Motor neuron (in vitro differentiated cells): ENCODE measurements at regions not wholly inside any gene's neighbourhood (a gene's known extent, or its start where the extent isn't known, plus 50 kb on each side); places are given as distances from the start of the nearest gene placed in this dataset.
"Not testable (repeated sequence)": the region's sequence is repeated elsewhere in the genome, so short reads cannot be mapped to it uniquely, and the experiment has no call there.

Experiments
- ATAC-seq, 8 experiments: fragments of 200-7000 bp; cut with Tn5 transposase; replicated peaks in 6 of 8; 2 replicates each; pipeline ENCODE4 v1.8.0; 2021; ENCODE audit warnings: mild to moderate bottlenecking in 8 of 8, moderate library complexity in 8 of 8
- H3K27ac ChIP-seq, 2 donors: fragments of 250-450 bp; sonication (Bioruptor Pico); 2 replicates each; pipeline ENCODE4 v1.9.0; 2021; ENCODE audit warnings: antibody characterized with exemption in 2 of 2, mild to moderate bottlenecking in 2 of 2, moderate library complexity in 1 of 2
- H3K4me1 ChIP-seq, 2 donors: fragments of 250-450 bp; sonication (Bioruptor Pico); replicated peaks in 1 of 2; 2 replicates each; pipeline ENCODE4 v1.6.1; 2021; ENCODE audit warnings: antibody characterized with exemption in 2 of 2, mild to moderate bottlenecking in 2 of 2, moderate library complexity in 1 of 2
- H3K4me3 ChIP-seq, 5 donors: fragments of 250-450 bp; sonication (Bioruptor Pico); 2 replicates each; pipeline ENCODE4 v1.9.0; 2021; ENCODE audit warnings: antibody characterized with exemption in 5 of 5, mild to moderate bottlenecking in 5 of 5, moderate library complexity in 4 of 5
- WGBS, 10 experiments: fragments of 450-650 bp; shearing (Covaris generic); methylation state at CpG; one replicate each; pipeline ENCODE4 v1.0.0; 2022; 5-methylcytosine and 5-hydroxymethylcytosine counted together
- in situ Hi-C, 9 experiments: fragments of 400-800 bp; cut with MboI; loops; one replicate each; pipeline ENCODE4 v1.15.0; 2021; ENCODE audit warnings: low sequenced_read_pairs in 9 of 9, low pct_unique_long_range_greater_than_20kb in 2 of 9; ENCODE audit not compliant: unreplicated experiment in 9 of 9

DNA sequence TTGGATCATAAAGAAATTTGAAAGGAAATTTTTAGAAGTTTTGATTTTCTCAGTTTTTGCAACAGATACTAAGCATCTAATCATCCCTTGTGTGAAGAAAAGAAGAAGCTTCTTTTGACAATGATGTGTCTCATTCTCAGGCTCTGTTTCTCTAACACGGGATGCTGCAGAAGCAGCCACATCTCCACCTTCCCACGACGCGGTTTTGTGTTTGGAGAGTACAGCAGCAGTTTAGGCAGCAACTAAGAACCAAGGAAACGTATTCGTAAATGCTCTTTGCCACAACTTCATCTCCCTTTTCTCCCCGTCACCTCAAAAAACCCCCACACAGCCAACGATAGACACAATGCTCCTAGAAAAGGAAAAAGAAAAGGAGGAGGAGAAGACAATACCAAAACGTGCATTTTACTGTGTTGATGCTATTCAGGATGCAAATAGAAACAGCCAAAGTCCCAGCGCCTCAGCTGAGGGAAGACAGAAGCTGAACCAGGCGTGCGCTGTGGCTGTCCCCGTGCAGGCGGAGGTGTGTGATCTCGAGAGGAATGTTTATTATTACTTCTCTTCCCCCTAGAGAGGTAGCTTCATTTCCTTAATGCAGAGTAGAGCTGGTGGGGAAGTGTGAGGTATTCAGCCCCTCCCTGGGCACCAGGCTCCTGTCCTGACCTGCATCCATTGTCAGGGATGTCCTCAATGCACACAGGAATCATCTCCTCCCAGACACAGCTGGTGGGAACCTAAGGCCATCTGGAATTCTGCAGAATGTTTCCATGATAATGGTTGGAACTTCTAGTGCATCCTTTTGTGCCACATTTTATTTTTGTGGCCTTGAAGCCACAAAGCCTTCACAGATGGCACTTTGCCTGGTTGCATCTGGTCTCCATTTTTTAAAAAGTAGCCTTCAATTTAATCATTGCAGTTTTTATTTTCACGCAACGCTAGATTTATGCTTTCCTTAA, 174.6 kb upstream of the KLF6 start:
- Histone ChIP-seq H3K27ac (no peak overlapping the region), H3K4me3 (no peak overlapping the region), H3K4me1 (peaks cover 8 to 12% of the 10 kb centered on the region in 2 donors)
- in situ Hi-C loops, result no loop called here
- WGBS, 10 experiments, result 13 to 100% (median 62%) methylated on average over 3 to 13 of the region's 17 CpGs; no CpG with 5 or more reads in 1 of the 10 experiments
- peak in 3 of 8 experiments; percentile 22 to 60 (median 56) for ATAC-seq

DNA sequence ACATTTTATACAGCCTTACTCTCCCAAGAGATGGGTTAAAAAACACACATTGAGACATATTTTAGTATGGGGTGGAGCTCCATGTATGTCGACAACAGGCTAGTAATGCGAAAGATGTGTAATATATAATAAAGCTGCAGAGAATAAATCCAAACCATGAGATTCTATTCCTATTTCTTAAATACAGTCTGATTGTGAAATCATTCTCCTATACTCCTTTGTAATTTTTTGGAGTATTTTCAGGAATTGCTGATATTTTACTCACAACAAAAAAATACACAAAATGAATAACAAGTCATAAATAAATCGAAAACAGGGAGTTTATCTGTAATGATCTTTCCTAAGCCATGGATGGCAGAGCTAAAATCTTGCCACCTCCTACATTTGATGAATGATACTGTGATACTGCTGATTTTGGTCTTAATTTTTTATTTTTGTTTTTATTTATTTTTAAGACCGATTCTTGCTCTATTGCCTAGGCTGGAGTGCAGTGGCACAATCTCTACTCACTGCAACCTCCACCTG, 173.5 kb upstream of the KLF6 start:
- in situ Hi-C loops, result no loop called here
- peaks cover 8 to 16% of the 10 kb centered on the region in 2 donors for H3K4me1 ChIP-seq
- ATAC-seq, result no peak
- 61 to 100% (median 90%) methylated on average over 1 to 4 of the region's 4 CpGs for whole genome bisulfite sequencing, 10 experiments
- no peak overlapping the region for H3K4me3 ChIP-seq
- H3K27ac ChIP-seq, result no peak overlapping the region

GRCh38 chr10:3955955-3956617, 171.1 kb upstream of the KLF6 start:
- WGBS, 10 experiments, result 17 to 90% (median 61%) methylated on average over 1 to 8 of the region's 13 CpGs; no CpG with 5 or more reads in 3 of the 10 experiments
- Histone ChIP-seq H3K4me1 (peaks cover 8 to 16% of the 10 kb centered on the region in 2 donors), H3K27ac (no peak overlapping the region), H3K4me3 (no peak overlapping the region)
- in situ Hi-C loops, result no loop called here
- peak in 5 of 8 experiments; percentile 22 to 73 (median 38) for ATAC-seq

GRCh38 chr10:3955493-3955892, 170.5 kb upstream of the KLF6 start:
- in situ Hi-C loops, result no loop called here
- Histone ChIP-seq H3K4me1 (peaks cover 8 to 11% of the 10 kb centered on the region in 2 donors), H3K27ac (no peak overlapping the region), H3K4me3 (no peak overlapping the region)
- WGBS, 10 experiments, result 31 to 100% (median 90%) methylated on average over 2 to 10 of the region's 13 CpGs; no CpG with 5 or more reads in 1 of the 10 experiments
- peak in 5 of 8 experiments; percentile 46 to 70 (median 56) for ATAC-seq

- no peak overlapping the region for H3K27ac ChIP-seq
- H3K4me1 ChIP-seq, result peaks cover 5 to 8% of the 10 kb centered on the region in 2 donors
- no peak for ATAC-seq
- in situ Hi-C loops, result no loop called here
- H3K4me3 ChIP-seq, result no peak overlapping the region
- WGBS, 10 experiments, result 50 to 100% (median 75%) methylated on average over 1 to 4 of the region's 4 CpGs
Measured at GRCh38 chr10:3954615-3955014, 169.6 kb upstream of the KLF6 start.

- not testable (repeated sequence) for ATAC-seq
Measured at GRCh38 chr10:3954007-3954406, 169.0 kb upstream of the KLF6 start.

DNA sequence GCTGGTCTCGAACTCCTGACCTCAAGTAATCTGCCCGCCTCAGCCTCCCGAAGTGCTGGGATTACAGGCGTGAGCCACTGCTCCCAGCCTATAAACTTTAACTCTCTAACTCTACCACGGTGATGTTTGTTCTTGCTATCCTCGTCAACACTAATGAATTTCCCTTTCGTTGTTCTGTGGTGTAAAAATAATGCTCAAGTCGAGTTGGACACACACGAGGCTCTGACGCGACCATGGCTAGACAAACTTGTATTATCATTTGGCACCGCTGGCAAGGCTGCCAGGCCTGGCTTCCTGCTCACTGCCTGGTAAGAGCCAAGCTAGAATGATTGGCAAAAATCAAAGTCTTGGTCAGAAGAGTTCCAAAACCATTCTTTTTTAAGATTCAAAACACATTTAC, 167.0 kb upstream of the KLF6 start:
- Histone ChIP-seq H3K4me1 (peaks cover 5 to 9% of the 10 kb centered on the region in 2 donors), H3K27ac (no peak overlapping the region), H3K4me3 (no peak overlapping the region)
- no peak for ATAC-seq
- in situ Hi-C loops, result no loop called here
- 23 to 95% (median 88%) methylated on average over 2 to 12 of the region's 12 CpGs; no CpG with 5 or more reads in 2 of the 10 experiments for whole genome bisulfite sequencing, 10 experiments

More at GRCh38 chr10:3954007-3954406, 169.0 kb upstream of the KLF6 start:
- H3K4me3 ChIP-seq, H3K4me1 ChIP-seq, in situ Hi-C loops, H3K27ac ChIP-seq: not testable (repeated sequence)
- 83 to 100% (median 93%) methylated on average over 1 of the region's 1 CpG; no CpG with 5 or more reads in 6 of the 10 experiments for WGBS, 10 experiments

DNA sequence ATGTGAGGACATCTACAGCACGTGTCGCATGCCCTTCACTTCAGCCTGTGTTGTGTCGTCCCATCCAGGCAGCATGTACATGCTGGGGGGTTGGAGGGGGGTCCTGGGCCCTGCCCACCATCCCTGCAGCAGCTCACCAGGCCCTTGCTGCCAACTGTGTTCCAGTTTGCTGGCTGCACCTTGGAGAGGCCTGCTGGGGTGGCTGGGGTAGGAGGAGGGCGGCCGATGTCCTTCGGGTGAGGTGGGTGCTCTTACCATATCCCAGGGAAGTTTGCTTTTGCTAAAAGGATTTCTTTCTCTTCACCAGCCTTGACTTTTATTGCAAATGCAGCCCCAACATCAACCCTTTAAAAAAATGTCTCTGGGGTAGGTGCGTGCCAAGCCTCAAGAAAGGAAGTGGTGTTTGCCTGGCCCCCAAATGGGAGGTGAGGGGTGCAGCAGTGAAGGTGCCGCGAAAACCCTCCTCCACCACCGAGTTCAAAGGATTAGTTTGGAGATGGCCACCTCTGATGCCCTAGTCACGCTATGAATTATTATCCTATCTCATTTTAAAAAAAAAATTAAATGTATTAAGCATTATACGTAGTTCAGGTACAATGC, 165.8 kb upstream of the KLF6 start:
- Histone ChIP-seq H3K4me3 (no peak overlapping the region), H3K4me1 (peaks cover 5% of the 10 kb centered on the region in 2 donors), H3K27ac (no peak overlapping the region)
- in situ Hi-C loops, result no loop called here
- WGBS, 10 experiments, result 79 to 100% (median 94%) methylated on average over 1 to 9 of the region's 12 CpGs; no CpG with 5 or more reads in 2 of the 10 experiments
- no peak for ATAC-seq

DNA sequence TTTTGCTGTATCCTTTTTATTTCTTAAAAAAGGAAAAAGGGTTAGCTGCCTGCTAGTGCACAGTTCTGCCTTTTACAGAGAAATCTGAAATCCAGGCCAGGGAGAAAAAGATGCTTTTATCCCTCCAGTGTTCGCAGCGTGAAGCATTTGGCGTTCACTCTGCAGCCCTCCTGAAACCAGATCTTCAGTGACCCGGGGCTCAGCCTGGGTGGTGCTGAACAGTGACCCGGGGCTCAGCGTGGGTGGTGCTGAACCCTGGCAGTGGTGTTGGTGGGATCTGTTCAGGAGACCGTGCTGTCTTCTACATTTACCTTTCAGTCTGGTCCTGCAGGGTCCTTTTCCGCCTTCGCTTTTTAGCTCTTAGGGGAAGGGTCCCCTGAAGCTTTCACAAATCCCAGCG, 164.7 kb upstream of the KLF6 start:
- in situ Hi-C loops, result no loop called here
- peaks cover 4 to 8% of the 10 kb centered on the region in 2 donors for H3K4me1 ChIP-seq
- H3K27ac ChIP-seq, result no peak overlapping the region
- ATAC-seq, result no peak
- 50 to 100% (median 95%) methylated on average over 1 to 4 of the region's 10 CpGs; no CpG with 5 or more reads in 1 of the 10 experiments for WGBS, 10 experiments
- no peak overlapping the region for H3K4me3 ChIP-seq

- peaks cover 0 to 8% of the 10 kb centered on the region in 2 donors for H3K4me1 ChIP-seq
- H3K27ac ChIP-seq, result no peak overlapping the region
- no peak for ATAC-seq
- in situ Hi-C loops, result no loop called here
- 70 to 96% (median 80%) methylated on average over 3 to 6 of the region's 9 CpGs; no CpG with 5 or more reads in 1 of the 10 experiments for WGBS, 10 experiments
- H3K4me3 ChIP-seq, result no peak overlapping the region
Measured at GRCh38 chr10:3948843-3949242, 163.8 kb upstream of the KLF6 start.

DNA sequence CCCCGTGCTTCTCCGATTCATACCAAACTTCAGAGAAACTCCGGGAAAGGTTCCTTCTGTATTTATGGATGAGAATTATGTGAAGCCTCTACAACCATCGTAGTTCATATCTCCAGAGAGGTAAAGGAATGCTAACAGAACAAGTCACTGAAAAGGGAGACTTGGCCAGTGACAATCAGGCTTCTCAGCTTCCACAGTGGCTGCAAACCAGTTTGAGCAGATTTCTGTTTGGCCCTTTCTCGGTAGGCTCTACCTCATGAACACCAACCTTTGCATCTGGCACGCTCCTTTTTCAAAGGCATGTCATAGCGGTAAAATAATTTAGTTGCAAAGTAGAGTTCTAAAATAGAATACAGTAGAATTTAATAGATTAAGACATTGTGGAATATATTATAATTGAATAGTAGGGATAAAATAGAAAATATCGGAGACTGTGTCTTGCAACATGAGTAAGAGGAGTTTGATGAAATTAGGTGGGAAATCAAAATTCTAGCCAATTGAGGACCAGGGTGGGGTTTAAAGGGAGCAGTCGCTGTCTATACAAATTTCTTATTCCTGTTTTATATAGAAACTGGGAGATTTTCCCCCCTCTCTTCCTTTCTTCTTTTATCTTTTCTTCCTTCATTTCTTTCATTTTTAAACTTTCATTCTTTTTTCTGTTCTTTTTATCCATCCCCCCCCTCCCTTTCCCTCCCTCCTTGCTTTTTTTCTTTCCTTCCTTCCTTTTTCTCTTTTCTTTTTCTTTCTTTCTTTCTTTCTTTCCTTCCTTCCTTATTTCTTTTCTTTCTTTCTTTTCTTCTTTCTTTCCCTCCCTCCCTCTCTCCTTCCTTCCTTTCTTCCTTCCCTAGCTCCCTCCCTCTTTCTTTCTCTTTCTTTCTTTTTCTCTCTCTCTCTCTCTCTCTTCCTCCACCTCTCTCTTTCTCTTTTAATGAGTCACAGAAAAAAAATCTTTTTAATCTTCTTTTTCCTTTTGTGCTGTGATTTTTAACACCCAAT, 161.5 kb upstream of the KLF6 start:
- in situ Hi-C loops, result no loop called here
- peaks cover 0 to 8% of the 10 kb centered on the region in 2 donors for H3K4me1 ChIP-seq
- ATAC-seq, result no peak
- 71 to 100% (median 91%) methylated on average over 1 to 9 of the region's 9 CpGs for WGBS, 10 experiments
- no peak overlapping the region for H3K4me3 ChIP-seq
- H3K27ac ChIP-seq, result no peak overlapping the region

- ATAC-seq, result no peak
- Histone ChIP-seq H3K4me3 (no peak overlapping the region), H3K27ac (no peak overlapping the region), H3K4me1 (peaks cover 5 to 8% of the 10 kb centered on the region in 2 donors)
- in situ Hi-C loops, result no loop called here
- WGBS, 10 experiments, result 90 to 100% (median 97%) methylated on average over 1 to 5 of the region's 5 CpGs; no CpG with 5 or more reads in 5 of the 10 experiments
Measured at GRCh38 chr10:3945026-3945425, 160.0 kb upstream of the KLF6 start.
